ENCODE measurements at regions not wholly inside any gene's neighbourhood (a gene's known extent, or its start where the extent isn't known, plus 50 kb on each side); places are given as distances from the start of the nearest gene placed in this dataset.
"Not testable (repeated sequence)": the region's sequence is repeated elsewhere in the genome, so short reads cannot be mapped to it uniquely, and the experiment has no call there.

DNA sequence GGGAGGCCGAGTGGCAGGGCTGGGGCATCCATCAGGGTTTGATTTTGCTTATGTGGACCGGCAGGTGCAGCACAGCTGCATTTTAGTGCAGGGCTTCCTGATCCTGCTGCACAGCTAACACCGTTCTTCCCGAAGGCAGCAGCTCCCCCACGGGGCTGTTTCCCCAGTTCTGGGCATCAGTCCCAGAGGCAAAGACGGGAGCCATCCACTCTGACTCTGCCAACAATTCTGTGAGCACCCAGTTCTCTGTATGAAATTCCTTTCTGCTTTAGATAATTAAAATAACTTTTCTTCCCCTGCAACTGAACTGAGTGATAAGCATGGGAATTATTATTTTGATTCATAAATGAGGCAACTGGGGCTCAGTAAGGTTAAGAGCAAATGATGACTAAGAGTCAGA, 262.9 kb upstream of the ATP10A start:
- no peak for DNase-seq (ENCODE audit: low read depth)

DNA sequence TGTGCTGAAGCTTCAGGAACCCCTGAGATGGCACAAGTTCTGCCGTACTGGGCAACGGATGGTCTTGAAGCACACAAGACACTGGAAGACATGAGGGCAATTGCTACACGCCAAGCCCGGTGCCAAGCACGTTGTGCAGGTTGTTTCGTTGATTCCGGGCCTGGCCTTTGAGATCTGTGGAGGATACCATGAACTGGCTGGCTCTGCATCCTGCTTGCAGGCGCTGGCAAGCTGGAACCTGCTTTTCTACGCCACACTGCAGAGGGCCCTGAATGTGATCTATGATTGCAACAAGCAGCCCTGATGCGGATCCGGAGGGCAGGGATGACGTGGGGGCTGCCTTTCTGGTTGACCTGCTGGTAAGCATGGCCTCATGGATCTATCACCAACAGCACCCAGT, 262.5 kb upstream of the ATP10A start:
- no peak for DNase-seq (ENCODE audit: low read depth)

DNA sequence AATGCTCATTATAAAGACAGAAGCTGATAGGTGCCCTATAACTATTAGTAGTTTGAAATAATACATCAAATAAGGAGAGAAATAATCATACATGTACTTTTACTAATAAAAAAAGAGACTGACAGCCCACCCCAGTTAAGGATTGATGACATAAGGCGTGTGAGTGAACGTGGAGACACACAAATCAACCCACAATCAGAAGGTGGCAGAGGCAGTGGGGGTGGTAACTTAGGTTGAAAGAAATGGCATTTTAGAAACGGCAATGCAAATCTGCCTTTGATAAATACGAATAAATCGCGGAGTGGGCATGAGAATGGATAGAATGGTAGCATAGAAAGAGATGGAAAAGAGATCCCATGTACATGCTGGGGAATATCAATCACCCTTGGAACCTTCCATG, 256.2 kb upstream of the ATP10A start:
- DNase-seq (ENCODE audit: low read depth): no peak

DNA sequence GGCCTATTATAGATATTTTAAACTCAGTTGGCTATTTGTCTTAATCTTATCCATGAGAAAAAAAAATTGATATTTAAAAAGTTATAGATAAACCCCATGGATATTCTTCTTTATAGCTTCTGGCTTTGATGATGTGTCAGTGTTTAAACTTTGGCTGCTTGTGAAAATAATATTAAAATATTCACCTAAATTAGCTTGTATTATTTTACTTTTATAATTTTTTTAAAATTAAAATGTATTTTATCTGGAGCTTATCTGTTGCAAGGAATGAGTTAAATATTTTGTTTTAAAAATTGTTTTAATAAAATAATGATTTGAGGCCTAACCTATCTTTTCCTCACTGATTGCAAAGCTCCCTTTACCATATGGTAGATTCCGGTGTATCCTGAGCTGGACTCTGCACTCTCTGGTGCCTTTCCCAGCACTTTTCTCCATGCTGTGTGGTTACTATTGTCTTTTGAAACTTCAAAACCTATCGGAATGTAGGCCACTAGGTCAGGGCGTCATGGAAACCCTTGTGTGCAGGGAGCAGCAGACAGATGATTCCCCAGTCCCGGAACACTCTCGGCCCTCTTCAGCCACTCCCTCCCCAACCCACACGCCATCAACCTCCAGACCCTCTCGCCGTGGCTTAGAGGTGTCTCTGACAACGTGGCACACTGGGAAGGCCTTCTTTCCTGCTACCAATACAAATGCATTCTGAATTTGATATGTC, 252.3 kb upstream of the ATP10A start:
- DNase-seq (ENCODE audit: low read depth): no peak

DNA sequence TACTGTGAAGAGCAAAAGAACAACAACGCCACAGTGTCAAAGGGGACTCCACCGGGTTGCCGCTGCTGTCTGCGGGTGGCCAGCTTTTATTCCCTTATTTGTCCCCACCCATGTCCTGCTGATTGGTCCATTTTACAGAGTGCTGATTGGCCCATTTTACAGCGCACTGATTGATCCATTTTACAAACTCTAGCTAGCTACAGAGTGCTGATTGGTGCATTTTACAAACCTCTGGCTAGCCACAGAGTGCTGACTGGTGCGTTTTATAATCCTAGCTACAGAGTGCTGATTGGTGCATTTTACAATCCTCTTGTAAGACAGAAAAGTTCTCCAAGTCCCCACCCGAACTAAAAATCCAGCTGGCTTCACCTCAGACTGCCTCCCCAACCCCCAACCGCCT, 251.0 kb upstream of the ATP10A start:
- not testable (repeated sequence) for DNase-seq (ENCODE audit: low read depth)

DNA sequence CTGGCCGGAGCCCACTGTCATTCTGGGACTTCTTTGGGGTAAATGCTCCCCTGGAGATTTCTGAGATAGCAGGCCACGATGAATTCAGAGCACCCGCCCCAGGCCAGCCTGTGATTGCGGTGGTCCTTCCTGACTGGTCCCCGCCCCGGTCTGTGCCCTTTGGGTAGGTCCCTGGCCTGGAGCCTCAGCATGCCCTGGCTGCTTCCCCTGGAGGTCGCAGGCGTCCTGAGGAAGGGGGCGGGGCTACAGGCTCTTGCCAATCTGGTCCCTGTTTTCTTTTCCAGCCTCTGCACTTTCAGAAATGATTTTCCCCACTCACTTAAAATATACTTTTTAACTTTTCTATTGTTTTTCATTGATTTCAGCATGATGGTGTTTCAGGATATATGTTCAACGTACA, 250.2 kb upstream of the ATP10A start:
- no peak for DNase-seq (ENCODE audit: low read depth)

DNA sequence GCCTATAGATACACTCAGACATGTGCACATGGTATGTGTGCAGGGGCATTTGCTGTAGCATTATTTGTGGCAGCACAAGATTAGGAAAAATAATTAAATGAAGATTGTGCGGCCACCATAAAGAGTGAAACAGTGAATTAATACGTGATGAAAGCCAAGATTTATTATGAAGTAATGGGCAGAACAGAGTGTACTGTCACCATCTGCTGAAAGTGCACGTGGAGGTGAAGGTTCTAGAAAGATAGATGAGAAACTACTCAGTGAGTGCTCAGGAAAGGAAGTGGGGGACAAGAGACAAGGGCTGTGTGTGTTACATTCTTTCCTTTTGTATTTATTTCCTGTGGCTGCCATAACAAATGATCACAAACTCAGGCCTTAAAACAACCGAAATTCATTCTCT, 246.1 kb upstream of the ATP10A start:
- no peak for DNase-seq (ENCODE audit: low read depth)

DNA sequence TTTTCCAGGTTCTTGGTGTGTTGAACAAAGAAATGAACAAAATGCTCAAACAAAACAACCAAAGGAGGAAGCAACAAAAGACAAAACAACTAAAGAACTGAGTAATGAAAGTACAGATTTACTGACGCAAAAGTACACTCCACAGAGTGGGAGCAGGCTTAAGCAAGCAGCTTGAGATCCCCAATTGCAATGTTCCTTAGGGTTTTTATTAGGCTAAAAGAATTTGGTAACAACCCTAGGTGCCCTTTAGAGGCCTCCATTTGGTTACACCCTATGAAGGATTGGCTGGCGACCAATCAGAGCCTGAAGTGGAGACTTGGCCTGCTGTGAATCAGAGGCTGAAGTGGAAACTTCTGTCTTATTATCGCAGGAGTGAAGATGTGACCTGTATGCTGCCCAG, 243.4 kb upstream of the ATP10A start:
- no peak for DNase-seq (ENCODE audit: low read depth)

DNA sequence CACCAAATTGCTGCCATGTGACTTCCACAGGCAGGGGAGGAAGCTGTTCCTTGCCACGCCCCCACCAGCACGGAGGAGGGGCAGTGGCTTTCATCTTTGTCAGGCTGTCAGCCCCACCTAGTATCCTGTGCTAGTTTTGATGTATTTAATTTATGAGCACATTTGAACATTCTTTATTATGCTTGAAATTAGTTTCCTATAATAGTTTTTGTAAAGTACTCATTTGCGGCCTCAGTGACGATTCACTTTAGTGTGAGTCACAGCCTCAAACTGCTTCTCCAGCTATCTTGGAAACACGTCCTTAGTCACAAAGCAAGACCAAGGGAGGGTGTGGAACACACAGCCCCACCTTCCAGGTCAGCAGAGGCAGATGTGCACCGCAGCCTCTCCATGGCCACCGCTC, 239.9 kb upstream of the ATP10A start:
- no peak for DNase-seq (ENCODE audit: low read depth)

DNA sequence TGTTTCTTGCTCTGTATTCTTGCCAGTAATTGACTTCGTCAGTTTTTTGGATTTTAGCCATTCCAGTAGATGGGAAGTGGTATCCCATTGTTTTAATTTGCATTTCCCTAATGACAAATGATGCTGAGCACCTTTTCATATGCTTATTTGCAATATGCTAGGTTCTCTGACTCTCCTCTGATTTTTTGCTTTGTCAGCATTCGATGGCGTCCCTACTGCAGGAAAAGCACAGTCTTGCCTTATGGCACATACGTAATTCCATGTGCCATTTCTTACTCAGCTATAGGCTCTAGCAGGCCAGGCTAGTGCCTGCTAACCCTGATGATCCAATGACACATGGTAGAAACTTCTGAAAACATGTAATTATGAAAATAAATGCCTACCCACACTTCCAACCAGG, 239.2 kb upstream of the ATP10A start:
- DNase-seq (ENCODE audit: low read depth): no peak

DNA sequence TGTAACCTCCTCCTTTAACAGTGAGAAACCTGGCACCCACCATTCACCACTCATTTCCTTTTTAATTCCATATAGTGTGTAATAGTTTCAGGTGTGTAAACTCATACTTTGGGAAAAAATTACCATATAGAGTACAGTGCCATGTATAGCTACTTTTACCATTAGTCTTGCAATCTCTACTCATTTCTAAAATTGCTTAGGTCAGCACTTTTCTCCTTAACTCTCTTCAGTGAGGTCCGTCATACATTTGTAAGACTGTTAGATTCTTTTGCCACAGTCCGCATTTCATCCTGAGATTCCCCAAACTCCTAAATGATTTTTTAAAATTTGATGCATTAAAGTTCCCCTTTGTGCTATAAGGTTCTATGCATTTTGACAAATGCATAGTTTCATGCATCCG, 238.3 kb upstream of the ATP10A start:
- DNase-seq (ENCODE audit: low read depth): no peak

DNA sequence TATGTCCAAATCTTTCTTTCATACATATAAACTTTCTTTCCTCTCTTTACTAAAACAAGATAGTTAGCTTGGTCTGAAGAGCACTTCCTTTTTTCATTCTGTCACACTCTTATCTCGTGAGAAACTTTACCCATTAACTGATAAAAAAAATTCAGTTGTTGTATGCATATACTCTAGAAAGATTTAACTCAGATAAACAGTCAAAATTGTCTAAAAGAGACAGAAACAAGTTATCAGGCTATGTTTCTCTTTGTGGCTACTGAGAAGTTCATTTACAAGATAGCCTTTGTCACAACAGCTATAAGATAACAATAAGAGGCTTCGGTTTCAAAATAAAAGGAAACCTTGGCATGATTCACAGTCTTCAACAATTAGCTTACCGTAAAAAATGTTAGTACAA, 235.7 kb upstream of the ATP10A start:
- no peak for DNase-seq (ENCODE audit: low read depth)

DNA sequence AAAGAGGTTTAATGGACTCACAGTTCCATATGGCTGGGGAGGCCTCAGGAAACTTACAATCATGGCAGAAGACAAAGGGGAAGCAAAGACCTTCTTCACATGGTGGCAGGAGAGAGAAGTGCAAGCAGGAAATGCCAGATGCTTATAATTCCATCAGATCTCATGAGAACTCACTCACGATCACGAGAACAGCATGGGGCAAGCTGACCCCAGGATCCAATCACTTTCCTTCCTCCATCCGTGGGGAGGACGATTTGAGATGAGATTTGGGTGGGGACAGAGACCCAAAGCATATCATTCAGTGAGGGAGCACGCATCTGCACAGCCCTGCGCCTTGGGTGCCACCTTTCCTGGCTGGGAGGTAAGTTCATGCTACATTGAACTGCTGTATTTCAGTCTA, 234.1 kb upstream of the ATP10A start:
- no peak for DNase-seq (ENCODE audit: low read depth)

DNA sequence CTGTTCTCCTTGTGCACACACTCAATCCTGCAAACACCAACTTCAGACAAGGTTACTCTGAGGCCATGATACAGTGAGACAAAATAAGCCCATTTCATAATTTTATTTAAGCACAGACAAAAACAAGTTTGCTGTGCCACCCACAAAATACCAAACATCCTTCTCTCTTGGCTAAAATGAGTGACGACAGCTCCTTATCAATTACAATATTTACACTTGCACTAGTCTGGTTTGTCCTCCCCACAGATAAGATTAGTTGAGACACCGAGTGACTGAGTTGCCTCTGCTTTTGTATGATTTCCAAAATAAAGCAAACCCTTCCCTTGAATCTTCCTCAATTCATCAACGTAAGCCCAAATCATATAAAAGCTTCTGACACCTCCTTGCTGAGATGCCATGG, 233.5 kb upstream of the ATP10A start:
- DNase-seq (ENCODE audit: low read depth): no peak

DNA sequence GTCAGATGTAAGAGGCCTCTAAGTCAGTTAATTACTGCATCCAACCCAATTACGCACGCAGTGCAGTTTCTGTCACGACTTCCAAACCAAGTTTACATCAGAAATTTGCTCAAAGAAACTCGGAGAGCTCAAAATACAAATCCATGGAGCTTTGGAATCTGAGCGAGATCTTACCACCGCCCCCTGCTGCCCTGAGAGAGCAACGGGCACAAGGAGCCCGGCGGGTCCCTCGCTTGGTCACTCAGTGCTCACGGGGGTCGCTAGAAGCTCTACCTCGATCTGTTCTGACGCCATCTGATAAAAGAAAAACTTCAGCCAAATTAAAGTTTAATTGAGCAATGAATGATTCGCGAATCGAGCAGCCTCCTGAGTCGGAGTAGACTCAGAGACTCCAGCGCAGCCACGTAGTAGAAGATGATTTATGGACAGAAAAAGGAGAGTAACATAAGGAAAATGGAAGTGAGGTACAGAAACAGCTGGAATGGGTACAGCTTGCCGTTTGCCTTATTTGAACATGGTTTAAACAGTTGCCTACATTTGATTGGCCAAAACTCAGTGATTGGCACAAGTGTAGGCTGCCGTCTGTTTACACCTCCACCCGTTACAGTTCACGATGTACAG, 232.7 kb upstream of the ATP10A start:
- DNase-seq (ENCODE audit: low read depth): no peak

DNA sequence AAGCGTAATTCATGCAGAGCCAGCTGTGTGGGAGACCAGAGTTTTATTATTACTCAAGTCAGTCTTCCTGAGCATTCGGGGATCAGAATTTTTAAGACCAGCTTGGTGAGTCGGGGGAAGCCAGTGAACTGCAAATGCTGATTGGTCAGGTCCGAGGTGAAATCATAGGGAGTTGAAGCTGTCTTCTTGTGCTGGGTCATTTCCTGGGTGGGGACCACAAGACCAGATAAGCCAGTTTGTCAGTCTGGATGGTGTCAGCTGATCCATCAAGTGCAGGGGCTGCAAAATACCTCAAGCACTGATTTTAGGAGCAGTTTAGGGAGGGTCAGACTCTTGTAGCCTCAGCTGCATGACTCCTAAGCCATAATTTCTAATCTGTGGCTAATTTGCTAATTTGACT, 228.1 kb upstream of the ATP10A start:
- no peak for DNase-seq (ENCODE audit: low read depth)

DNA sequence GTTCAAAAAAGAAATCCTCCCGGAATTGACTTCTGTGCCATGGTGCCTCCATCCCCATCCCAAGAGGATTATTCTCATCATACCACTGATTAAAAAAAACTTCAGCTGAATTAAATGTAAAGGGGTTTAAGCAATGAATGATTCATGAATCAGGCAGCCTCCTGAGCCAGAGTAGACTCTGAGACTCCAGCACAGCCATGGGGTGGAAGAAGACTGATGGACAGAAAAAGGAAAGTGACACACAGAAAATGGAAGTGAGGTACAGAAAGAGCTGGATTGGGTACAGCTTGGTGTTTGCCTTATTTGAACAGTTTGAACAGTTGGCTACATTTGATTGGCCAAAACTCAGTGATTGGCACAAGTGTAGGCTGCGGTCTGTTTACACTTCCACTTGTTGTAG, 224.8 kb upstream of the ATP10A start:
- no peak for DNase-seq (ENCODE audit: low read depth)

DNA sequence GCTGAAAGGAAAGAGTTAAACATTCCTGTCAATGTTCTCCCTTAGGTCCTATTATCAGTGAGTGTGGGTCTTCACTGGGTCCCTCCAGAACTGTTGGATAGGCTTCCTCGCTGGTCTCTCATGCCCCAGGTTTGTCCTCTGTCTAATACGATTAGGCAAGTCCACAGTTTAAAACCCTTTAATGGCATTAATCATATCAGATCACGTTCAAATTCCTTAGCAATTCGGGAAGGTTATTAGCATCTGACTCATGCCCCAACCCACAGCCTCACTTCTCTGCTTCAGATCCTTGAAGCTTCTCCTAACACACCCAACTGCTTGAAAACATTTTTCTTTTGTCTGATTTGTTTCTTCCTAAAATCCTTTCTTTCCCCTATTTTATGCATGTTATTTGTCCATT, 224.3 kb upstream of the ATP10A start:
- DNase-seq (ENCODE audit: low read depth): no peak

DNA sequence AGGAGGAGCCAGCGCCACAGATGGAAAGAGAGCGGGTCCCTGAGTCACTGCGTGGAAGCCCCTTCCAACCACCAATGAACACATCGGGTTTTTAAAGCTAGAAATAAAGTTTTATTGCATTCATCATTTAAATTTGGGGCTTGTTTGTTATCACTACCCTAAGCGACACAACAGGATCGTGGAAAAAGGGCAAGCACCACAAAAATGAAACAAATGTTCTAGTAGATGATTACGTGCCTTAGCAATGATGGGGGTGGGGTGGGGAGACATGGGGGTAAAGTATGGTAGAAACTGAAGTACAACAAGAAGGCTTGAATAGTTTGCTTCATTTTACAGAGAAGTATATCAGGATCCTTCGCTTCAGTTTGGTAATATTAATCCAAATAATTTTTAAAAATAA, 221.6 kb upstream of the ATP10A start:
- no peak for DNase-seq (ENCODE audit: low read depth)

DNA sequence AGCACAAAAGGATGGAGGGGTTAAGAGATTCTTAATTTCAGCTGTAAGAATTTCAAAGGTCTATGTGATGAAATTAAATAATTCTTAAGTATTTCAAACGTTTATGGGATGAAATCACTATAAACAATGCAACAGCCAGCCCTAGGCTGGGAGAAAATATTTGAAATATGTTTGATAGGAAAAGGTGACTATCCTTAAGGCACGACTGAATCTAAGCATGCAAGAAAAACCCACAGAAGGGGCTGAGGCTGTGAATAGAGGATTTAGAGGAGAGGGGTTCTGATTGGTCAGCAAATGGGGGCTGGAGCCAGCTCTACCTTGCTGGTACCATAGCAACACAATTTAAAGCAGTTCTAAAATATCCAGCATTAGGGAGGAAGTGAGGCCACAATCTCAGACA, 220.8 kb upstream of the ATP10A start:
- DNase-seq (ENCODE audit: low read depth): no peak

DNA sequence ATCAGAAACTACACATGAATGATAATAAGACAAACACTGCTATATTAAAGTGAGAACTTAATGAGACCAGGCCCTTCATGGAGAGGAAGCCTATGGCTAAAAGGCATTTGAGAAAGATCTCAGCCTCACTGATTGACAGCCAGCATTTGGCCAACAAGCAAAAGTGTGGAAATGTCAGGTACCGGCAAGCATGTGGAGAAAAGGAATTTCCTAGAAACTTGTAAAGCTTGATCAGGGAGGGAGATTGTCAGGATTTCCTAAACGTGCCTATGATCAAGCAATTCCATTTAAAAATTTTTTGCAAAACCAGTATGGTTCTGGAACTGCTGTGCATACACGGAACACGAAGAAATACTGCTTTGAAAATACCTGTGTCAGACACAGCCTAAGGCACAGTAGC, 220.3 kb upstream of the ATP10A start:
- DNase-seq (ENCODE audit: low read depth): no peak

DNA sequence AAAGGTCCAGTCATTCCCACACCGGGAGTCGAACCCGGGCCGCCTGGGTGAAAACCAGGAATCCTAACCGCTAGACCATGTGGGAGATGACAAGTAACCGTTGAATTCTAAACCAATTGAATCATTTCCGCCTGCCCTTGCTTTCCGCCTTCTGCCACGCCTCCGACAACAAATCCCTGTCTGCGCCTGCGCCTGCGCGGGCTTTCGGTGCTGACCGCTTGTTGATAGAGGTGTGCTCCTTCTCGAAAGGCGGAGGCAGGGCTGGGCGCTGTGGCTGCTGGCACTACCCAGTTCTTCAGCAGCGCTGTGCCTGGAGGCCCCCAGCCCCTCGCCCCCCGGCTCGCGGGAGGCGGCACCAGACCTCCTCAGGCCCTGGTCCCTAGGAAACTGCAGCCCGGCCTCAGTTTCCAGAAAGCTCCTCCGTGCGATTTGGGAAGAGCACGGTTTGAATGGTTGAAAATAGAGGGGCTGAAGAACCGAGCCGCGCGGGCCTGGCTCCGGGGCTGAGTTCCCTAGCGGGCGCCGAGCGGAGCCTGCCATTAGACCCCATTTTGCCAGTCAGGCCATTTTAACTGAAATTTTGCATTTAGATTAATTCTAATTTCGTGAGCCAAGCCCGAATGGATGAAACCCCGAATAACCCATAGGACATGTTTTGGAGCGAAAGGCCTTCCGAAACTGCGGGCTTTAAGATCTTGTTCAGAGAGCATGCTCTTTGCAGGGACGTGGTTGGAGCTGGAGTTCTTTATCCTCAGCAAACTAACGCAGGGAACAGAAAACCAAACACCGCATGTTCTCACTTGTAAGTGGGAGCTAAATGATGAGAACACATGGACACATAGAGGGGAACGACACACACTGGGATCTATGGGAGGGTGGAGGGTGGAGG, 219.3 kb upstream of the ATP10A start:
- peak; percentile 89 for DNase-seq (ENCODE audit: low read depth)

DNA sequence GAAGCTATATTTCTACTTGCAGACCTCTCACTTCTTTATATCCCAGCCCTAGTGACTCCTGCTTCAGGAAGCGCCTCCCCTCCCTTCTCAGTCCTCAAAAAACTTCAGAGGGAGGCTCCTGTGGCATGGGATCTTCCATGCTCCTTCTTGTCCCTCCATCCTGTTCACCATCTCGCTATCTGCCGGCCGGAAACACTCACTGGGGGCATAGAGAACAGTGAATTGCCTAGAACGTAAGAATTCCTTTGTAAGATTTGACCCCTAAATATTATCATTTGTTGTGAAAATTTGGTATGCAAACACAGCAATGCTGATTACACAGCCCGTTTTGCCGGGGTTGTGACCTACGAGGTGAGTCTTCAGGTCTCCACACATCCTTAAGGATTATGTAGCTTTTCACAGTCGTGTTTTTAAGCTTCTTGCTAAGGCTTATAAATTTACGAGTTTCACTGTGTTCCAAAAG, 218.7 kb upstream of the ATP10A start:
- DNase-seq (ENCODE audit: low read depth): no peak

Data from activated T-cell treated with anti-CD3 and anti-CD28 coated beads for 1 hour (primary cell).